Panc1 (cell line): ENCODE measurements at regions not wholly inside any gene's neighbourhood (a gene's known extent, or its start where the extent isn't known, plus 50 kb on each side); places are given as distances from the start of the nearest gene placed in this dataset.

Source experiments
- POLR2AphosphoS5 ChIP-seq: IDR thresholded peaks from 2 replicates; pipeline ENCODE4 v1.6.1; 2012; ENCODE audit warnings: mild to moderate bottlenecking, low read depth, low read length, moderate library complexity
- REST ChIP-seq, 2 experiments: IDR thresholded peaks; 2 replicates each; pipeline ENCODE4 v1.6.1; 2011 to 2012; ENCODE audit warnings: low read depth in 2 of 2, control low read depth in 1 of 2, low read length in 1 of 2, mild to moderate bottlenecking in 1 of 2, moderate library complexity in 1 of 2; ENCODE audit not compliant: insufficient read depth in 1 of 2
- SIN3A ChIP-seq: IDR thresholded peaks from 2 replicates; pipeline ENCODE4 v1.6.1; 2012; ENCODE audit warnings: low read depth, mild to moderate bottlenecking, low read length, moderate library complexity, borderline replicate concordance; ENCODE audit not compliant: insufficient read depth
- TCF7L2 ChIP-seq: IDR thresholded peaks from 2 replicates; pipeline ENCODE4 v1.6.1; 2011; ENCODE audit warnings: mild to moderate bottlenecking, low read depth, low read length, inconsistent platforms
- TF ChIP-seq, protein P1 (sequence below): fragments of 450-650 bp; IDR thresholded peaks from 2 replicates; pipeline ENCODE4 v1.5.1; 2017; ENCODE audit warnings: mild to moderate bottlenecking

DNA sequence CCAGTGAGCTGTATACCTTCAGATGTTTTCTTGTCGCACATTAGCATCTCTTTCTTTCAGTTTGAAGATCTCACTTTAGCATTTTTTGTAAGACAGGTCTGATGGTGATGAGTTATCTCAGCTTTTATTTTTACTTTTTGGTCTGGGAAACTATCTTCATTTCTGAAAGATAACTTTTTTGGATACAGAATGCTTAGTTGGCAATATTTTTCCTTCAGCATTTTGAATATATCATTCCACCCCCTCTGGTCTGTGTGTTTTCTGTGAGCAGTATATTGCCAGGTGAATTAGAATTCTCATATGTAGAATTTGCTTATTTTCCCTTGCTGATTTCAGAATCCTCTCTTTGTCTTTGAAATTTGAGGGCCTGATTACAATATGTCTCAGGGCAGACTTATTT is 743.3 kb downstream of the PLOD2 start:
- no peak for TF ChIP-seq TCF7L2
- TF ChIP-seq, protein P1, sequence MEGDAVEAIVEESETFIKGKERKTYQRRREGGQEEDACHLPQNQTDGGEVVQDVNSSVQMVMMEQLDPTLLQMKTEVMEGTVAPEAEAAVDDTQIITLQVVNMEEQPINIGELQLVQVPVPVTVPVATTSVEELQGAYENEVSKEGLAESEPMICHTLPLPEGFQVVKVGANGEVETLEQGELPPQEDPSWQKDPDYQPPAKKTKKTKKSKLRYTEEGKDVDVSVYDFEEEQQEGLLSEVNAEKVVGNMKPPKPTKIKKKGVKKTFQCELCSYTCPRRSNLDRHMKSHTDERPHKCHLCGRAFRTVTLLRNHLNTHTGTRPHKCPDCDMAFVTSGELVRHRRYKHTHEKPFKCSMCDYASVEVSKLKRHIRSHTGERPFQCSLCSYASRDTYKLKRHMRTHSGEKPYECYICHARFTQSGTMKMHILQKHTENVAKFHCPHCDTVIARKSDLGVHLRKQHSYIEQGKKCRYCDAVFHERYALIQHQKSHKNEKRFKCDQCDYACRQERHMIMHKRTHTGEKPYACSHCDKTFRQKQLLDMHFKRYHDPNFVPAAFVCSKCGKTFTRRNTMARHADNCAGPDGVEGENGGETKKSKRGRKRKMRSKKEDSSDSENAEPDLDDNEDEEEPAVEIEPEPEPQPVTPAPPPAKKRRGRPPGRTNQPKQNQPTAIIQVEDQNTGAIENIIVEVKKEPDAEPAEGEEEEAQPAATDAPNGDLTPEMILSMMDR, result no peak
- TF ChIP-seq REST (IDR thresholded peaks at IDR 0.05; ENCODE audit: insufficient read depth in 1 of 2, low read depth in 2 of 2, low read length in 1 of 2), result no peak
- no peak for TF ChIP-seq POLR2AphosphoS5
- no peak for TF ChIP-seq SIN3A
